ENCODE measurements at regions not wholly inside any gene's neighbourhood (a gene's known extent, or its start where the extent isn't known, plus 50 kb on each side); places are given as distances from the start of the nearest gene placed in this dataset.
"Not testable (repeated sequence)": the region's sequence is repeated elsewhere in the genome, so short reads cannot be mapped to it uniquely, and the experiment has no call there.

DNA sequence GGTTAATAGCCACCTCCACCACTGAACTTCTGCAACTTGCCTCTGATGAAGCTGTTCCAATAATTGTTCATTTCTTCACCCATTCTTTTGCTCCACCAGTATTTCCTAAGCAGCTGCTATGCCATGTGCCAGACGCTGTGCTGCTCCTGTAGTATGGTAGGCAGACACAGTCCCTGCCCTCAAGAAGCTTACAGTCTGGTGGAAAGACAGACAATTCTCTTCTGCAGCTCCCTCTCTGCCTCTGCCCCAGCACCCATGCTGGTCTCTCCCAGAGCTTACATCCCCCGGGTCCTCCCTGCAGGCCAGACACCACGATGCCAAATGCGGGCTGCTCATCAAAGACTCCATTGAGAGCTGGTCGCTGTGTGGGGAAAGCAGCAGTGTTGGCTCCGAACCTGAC is 111.6 kb upstream of the ESRRB start:
- DNase-seq (ENCODE audit: low spot score) = no peak

DNA sequence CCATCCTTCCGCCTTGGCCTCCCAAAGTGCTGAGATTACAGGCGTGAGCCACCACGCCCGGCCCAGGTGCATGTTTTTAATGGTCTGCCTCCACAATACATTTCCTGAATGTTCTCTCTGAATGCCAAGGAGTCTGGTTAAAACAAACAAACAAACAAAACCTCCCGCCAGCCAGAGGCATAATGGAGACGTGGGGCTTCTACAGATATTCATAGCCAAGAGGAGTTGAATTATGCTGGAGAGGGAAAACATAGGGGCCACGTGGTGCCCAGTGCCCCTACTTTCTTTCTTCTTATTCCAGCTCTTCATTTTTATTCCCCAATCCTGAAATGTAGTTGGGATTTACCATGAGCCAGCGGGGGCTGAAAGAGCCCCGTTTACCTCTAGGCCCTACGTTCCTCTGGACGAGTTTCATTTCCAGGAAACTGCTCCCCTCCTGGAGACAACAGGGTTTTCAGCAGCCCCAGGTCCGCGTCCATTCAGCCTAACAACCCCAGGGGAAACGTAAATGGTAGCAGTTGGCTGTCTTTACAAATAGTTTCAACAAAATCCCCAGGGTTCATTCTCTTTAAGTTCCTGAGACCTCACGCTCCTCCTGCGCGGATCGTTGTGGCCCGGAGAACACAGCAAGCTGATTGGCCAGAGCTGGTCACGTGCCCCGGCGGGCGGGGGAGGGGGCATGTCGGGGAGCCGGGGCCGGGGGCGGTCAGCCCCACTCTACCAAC is 108.5 kb upstream of the ESRRB start:
- peak; percentile 81 for DNase-seq (ENCODE audit: low spot score)

DNA sequence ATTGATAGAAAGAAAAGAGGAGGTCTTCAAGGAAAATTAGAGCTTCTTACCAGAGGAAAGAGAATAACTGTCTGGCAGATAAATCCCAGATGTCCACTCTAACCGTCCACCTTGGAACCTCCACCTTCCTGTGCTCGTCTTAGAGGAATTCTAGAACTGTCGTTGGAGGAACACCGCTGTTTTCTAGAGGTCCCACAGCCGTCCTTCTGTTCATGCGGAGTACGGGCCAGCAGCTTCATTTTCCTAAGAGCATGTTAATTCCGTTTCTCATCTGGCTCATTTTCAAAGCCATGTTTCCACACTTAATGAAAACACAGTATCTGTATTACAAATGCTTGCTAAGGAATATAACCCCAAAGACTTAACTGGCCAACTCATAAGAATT is 107.9 kb upstream of the ESRRB start:
- no peak for DNase-seq (ENCODE audit: low spot score)

DNA sequence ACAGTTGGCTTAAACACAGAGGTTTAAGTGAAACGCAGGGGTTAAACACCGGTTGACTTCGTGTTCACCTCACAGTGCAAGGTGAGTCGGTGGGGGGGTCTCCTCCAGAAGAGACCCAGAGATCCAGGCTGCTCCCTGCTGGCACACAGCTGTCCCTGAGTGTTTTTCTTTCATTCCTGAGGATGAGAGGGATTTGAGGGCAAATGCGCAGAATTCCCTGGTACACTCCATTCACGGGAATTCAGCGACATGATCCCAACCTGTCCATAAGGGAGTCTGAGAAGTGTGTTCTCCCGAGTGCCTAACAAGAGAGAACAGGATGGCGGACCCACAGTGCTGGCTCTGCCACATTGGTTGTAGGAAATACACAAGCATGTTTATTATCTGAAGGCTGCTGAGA is 107.2 kb upstream of the ESRRB start:
- no peak for DNase-seq (ENCODE audit: low spot score)

DNA sequence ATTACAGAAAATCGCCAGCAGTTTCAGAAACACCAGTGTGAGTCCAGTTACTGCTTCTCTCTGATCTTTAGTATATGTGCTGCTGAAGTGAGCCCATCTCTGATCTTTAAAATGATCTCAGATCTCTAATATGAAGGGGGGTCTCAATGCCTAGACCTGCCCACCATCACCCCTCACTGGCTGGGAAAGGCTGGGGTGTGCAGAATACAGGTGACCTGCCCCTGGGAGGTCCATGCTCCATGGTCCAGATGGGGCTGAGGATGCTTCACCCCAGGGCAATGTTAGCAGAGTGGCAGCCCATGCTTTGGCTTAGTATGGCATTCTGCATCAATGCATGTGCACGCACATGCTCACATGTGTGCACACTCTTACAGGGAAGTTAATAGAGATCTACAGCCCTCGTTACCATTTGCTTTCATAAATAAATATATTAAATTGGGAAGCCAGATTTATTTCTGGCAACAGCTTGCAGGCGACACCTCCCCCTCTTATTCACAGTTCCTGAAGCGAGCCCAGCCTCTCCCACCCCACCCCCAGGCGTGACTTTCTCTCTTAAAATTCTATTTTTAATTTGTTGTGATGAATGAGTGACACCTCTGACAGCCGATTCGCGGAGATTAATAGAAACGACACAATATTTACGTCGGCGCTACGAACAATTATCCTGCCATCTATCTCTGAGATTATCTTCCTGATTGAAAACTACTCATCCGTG is 104.7 kb upstream of the ESRRB start:
- no peak for DNase-seq (ENCODE audit: low spot score)

DNA sequence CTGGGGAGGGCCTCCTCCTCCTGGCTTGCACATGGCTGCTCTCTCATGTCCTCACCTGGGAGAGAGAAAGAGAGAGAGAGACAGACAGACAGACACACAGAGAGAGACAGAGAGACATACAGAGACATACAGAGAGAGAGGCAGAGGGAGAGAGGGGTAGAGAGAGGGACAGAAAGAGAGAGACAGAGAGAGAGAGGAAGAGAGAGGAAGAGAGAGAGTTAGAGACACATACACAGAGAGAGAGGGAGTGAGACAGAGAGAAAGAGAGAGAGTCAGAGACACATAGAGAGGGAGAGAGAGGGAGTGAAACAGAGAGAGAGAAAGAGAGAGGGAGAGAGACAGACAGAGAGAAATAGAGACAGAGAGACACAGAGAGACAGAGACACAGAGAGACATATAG is 103.6 kb upstream of the ESRRB start:
- DNase-seq (ENCODE audit: low spot score) = no peak

DNA sequence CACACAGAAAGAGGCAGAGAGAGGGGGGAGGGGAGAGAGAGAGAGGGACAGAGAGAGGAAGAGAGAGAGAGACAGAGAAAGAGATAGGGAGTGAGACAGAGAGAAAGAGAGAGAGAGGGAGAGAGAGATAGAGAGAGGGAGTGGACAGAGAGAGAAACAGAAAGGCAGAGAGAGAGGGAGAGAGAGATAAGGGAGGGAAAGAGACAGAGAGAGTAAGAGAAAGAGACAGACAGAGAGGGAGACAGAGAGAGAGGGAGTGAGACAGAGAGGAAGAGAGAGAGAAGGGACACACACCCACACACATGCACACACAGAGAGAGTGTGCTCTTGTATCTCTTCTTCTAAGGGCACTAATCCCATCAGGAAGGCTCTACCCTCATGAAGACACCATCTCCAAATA is 103.2 kb upstream of the ESRRB start:
- DNase-seq (ENCODE audit: low spot score) = no peak

DNA sequence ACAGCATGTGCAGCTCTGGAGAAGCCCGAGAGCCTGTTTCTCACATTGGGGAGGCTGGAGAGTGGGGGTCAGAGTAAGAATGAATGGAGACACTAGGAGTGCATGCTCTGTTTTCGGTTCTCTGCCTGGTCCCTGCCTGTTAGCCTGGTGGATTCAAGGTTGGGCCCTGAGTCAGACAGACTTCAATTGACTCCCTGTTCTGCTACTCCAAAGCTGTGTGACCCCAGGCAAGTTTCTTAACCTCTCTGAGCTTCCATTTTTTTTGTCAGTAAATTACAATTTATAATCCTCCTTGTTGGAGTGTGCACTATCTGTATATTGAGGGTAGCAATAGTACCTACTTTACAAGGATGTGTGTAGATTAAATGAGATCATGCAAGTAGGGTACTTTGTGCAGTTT is 102.6 kb upstream of the ESRRB start:
- DNase-seq (ENCODE audit: low spot score) = no peak

DNA sequence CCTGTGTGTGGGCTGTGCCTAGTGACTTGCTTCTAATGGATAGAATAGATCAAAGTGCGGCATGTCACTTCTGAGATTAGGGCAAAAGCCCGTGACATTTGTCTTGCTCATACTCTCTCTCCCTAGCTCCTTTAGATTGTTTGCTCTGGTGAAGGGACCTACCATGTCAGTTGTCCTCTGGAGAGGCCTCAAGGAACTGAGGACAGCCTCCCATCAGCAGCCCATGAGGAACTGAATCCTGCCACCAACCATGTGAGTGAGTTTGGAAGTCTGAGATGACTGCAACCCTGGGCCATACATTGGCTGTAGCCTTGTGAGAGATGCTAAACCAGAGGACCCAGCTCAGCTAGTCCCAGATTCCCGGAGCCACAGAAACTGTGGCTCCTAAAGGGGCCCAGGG is 101.6 kb upstream of the ESRRB start:
- DNase-seq (ENCODE audit: low spot score) = no peak

DNA sequence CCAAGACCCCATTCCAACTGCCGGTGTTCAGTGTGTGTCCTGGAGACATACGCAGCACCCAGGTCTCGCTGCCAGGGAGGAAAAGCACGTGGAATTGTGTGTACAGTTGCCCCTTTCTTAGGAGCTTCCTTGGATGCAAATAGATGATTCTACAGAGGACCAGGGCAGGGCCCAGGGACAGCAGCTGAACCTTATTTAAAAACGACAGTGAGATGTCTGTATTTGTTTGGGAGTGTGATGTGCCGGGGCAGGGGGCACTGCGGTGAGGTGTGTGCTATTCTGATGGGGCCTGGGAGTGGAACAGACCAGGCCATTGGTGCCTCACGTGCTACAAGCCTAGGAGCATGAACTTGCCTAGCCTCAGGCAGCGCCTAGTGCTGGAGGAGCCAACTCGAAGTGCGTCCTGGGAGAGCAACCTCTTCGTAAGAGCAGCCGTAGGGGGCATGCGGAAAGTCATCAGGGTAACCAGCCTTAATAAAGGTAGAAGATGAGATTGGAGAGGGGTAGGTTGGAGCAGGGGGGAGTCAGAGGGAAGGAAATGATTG is 98.3 kb upstream of the ESRRB start:
- DNase-seq (ENCODE audit: low spot score) = no peak

DNA sequence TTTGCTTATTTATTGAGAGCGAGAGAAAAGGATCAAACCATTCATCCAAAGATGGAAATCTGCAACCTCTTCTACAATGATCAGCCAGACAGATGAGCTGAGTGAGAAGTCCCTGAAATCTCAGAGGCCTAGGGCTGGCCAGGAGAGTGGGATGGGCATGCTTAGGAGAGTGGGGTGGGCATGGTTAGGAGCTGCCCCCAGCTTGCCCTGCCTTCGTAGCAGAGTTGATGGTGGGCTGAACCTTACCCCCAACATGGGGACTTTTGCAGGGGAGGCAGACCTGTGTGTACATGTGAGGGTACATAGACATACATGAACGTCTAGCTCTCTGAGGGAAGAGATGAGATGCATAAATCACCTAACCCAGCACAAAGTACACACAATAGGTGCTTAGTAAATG is 95.7 kb upstream of the ESRRB start:
- DNase-seq (ENCODE audit: low spot score) = no peak

DNA sequence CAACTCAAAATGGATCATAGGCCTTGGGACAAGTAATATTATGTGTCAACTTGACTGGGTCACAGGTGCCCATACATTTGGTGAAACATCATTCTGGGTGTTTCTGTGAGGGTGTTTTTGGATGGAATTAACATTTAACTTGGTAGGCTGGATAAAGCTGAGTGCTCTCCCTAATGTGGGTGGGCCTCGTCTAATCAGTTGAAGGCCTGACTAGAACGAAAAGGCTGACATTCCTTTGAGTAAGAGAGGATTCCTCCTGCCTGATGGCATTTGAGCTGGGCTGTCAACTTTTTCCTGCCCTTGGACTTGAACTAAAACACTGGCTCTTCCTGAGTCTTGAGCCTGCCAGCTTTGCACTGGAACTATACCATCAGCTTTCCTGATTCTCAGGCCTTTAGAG is 93.4 kb upstream of the ESRRB start:
- DNase-seq (ENCODE audit: low spot score) = no peak

DNA sequence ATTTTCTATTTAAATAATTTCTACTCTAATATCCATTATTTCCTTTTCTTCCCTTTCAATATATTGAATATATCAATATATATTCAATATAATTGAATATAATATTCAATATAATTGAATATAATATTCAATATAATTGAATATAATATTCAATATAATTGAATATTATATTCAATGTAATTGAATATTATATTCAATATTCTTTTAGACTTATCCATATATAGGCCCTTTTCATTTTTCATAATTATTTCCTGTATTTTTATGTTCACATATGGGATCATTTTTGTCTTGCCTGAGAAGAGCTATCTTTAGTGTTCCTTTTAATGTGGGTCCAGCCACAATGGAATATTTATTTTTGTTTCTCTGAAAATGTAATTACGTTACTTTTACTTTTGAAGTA is 88.9 kb upstream of the ESRRB start:
- no peak for DNase-seq (ENCODE audit: low spot score)

DNA sequence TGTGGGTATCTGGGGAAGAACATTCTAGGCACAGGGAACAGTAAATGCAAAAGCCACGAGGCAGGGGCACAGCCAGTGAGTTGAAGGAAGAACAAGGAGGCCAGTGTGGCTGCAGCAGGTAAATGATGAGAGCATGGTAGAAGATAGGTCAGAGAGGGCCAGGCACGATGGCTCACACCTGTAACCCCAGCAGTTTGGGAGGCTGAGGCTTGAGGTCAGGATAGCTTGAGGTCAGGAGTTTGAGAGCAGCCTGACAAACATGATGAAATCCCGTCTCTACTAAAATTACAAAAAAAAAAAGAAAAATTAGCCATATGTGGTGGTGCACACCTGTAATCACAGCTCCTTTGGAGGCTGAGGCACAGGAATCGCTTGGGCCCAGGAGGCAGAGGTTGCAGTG is 86.7 kb upstream of the ESRRB start:
- DNase-seq (ENCODE audit: low spot score) = no peak

DNA sequence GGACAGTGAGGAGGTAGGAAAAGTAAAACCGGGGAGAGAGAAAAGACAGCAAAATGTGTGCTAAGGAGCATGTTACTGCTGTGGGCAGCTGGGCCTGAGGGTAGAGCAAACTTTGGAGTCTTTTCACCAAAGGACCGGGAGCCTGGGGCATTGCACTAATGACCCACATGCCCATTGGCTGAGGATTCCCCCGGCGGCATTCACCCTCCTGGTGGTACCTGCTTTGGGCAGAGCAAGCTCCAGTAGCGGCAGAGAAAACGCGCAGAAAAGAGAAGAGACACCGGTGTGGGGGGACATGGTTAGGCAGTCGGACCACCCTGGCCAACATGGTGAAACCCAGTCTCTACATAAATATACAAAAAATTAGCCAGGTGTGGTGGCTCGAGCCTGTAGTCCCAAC is 83.4 kb upstream of the ESRRB start:
- no peak for DNase-seq (ENCODE audit: low spot score)

DNA sequence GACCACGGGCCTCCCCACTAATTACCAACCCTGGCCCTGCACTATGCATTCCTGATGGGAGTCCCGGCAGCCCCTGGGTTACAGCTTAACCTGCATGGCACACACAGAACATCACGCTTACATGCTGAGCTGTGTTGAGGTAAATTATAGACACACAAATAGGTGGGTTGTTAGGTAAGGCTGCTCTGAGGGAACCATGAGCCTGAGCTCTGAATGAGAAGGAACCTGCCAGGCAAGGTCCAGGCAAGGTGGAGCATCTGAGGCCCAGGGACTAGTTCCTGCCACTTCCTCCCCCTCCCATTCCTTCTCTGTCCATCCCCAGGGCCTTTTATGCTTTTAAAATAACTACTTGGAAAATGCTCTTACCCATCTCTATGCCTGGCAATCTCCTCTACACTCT is 82.7 kb upstream of the ESRRB start:
- no peak for DNase-seq (ENCODE audit: low spot score)

DNA sequence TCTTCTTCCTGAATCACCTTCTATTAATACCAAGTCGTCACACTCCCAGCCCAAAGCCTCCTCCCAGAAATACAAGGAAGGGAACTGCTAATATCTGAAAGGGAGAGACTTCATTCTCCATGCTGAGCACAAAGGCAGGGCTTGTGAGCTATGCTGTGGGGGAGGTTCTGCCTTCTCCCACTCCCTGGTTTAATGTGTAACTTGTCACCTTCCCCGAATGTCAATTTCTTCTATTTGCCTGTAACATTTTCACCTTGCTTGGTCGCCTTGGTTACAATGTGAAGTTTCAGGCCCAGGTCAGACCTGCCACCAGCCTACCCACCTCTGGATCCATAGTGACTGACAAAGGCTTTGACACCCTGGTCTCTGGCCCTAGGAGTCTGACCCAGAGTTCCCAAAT is 82.0 kb upstream of the ESRRB start:
- no peak for DNase-seq (ENCODE audit: low spot score)

DNA sequence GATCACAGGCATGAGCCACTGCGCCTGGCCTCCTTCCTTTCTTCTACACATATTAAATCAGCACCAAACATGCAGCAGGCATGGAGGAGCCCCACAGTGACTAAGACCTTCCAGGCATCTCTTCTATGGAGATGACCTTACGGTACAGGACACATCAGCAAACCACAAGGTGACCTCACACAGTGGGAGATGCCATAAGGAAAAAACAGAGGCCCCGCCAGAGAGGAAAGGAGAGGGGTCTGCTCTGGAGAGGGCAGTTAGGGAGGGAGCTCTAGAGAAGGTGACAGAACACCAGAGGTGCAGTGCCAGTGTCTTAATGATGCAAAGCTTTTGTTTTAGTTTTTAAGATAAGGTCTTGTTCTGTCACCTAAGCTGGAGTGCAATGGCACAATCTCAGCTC is 81.1 kb upstream of the ESRRB start:
- no peak for DNase-seq (ENCODE audit: low spot score)

DNA sequence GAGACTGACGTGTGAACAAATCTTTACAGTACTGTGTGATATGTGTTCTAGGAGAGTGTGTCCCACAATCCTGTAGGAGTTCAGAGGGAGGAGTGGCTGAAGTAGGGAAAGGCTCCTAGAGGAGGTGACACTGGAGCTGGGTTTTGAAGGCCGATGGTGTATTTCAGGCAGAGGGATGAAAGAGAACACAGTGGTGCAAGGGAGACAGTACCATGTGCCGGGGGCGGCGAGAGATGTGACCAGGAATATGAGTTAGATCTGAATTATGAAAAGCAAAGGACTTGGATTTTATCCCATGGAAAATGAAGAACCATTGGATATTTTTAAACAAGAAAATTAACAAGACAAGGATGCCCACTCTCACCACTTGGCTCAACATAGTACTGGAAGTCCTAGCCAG is 77.0 kb upstream of the ESRRB start:
- no peak for DNase-seq (ENCODE audit: low spot score)

DNA sequence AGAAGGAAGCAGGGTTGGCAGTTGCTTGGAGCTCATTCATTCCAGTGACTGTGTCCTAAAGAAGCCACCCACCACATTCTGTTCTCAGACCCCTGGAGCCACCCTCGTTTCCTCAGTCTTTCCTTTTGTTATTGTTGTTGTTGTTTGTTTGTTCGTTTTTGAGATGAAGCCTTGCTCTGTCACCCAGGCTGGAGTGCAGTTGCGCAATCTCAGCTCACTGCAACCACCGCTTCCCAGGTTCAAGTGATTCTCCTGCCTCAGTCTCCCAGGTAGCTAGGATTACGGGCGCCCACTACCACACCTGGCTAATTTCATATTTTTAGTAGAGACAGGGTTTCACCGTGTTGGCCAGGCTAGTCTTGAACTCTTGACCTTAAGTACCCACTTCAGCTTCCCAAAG is 72.7 kb upstream of the ESRRB start:
- DNase-seq (ENCODE audit: low spot score) = not testable (repeated sequence)

DNA sequence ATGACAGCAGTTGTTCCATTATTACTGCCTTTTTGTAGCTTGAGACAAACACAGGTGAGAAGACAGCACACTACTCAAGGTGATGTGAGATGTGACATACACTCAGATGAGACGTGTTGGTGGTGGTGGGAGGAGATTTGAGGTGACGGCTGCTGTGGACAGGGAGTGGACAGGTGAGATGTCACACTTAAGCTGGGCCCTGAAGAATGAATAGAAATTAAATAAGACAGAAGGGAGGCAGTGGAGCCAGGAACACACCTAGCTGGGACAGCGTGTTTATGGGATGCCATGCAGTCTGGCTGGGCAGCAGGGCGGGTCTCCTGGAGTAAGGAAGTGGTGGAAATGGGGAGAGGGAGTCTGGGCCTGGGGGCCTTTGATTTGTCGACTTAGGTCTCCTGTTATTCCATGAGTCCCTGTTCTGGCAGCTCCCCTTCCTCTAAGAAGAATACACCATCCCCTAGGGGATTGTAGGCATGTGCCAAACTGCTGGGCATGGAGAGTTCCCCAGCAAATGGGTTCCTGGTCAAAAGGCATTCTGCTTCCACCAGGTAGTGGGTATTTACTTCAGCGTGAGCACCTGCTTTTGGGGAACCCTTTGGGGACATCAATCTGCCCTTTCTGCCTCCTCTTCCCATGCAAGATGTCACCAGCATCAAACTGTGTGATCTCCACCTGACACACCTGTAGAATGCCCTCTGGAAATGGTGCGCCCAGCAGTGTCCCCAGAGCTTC is 71.2 kb upstream of the ESRRB start:
- no peak for DNase-seq (ENCODE audit: low spot score)

DNA sequence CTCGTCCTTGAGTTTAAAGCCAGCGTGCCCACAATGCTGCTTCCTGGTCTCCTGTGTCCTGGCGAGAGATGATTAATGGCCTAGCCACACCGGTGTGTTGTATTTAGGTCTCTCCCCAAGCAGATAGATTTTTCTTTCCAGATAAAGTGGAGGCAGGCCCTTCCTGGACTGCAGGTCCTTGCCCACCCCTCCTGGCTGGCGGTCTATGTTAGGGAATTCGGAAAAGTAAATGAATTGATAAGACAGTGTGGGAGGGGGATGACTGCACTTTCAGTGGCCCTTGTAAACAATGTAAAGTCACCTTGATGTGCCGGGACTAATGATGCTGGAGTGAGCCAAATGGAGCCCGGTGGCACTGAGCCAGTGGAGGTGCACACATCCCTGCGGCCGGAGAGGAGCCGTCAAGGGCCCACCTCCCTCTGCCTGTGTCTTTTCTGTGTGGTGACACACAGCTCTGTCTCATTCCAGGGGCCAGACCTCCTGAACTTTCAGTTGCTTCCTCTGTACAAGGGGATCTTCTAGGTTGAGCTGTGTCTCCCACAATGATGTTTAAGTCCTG is 70.6 kb upstream of the ESRRB start:
- no peak for DNase-seq (ENCODE audit: low spot score)

DNA sequence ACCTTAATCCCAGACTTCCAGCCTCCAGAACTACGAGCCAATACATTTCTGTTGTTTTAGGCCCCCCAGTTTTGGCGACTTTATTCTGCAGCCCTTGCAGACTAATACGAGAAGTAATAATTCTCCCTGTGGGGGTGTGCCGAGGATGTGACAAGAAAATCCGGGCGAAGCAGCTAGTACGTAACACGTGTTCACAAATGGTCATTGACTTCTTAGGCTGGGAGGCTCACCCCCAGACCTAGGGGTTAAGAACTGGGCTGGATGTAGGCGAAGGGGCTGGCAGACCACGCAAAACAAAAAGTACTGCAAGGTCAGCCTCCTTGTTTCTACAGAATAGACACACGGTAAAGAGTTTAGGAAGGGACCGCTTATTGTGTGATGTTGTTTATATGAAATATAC is 69.8 kb upstream of the ESRRB start:
- no peak for DNase-seq (ENCODE audit: low spot score)

Measured in AG08395 (cell line).